HepG2 (cell line): ENCODE measurements at regions not wholly inside any gene's neighbourhood (a gene's known extent, or its start where the extent isn't known, plus 50 kb on each side); places are given as distances from the start of the nearest gene placed in this dataset.

Source experiments
- ATAC-seq: fragments of 200-7000 bp; cut with Tn5 transposase; 3 replicates; pipeline ENCODE4 v1.9.1; 2020; ENCODE audit warnings: mild to moderate bottlenecking, moderate library complexity
- BruUV-seq: library from RNA; stranded (reverse); fragments of 400-500 nt; replicated peaks from 2 replicates; lab custom pipeline; 2021; lab: Mats Ljungman, UMichigan
- CTCF ChIA-PET: fragments of 300-600 bp; formaldehyde crosslinking; extraction: SDS; loops from one replicate; lab custom pipeline; 2021; ENCODE audit warnings: low total read pairs, inconsistent platforms, low intra/inter-chr PET ratio; lab: Yijun Ruan, JAX
- POLR2A ChIA-PET: fragments of 350-600 bp; sonication (Branson Sonifier 250); formaldehyde crosslinking; loops from one replicate; lab custom pipeline; 2020; ENCODE audit warnings: antibody characterized with exemption, inconsistent platforms; lab: Yijun Ruan, JAX
- DNase-seq: peaks from one replicate; pipeline ENCODE4 v3.0.0-alpha.2; 2015; ENCODE audit warnings: low spot score
- FAIRE-seq: peaks from 3 replicates; lab custom pipeline; 2011; peaks lifted over from hg19 to GRCh38; lab: Jason Lieb, UNC
- H2AFZ ChIP-seq: one replicate; pipeline ENCODE4 v1.6.1; 2011; ENCODE audit warnings: low read length, inconsistent platforms
- H3K27ac ChIP-seq: fragments of 300-600 bp; 3 replicates; pipeline ENCODE4 v1.8.0; 2011; ENCODE audit warnings: mixed run types, mild to moderate bottlenecking, mixed read lengths, low read length, inconsistent platforms; ENCODE audit not compliant: insufficient read depth; ENCODE audit errors: extremely low read length
- H3K27me3 ChIP-seq, 2 experiments: fragments of 200-600 bp in 1 of 2; 2 replicates in 1 of 2; 3 replicates in 1 of 2; pipeline versions ENCODE4 v1.6.0 to v1.8.0; 2011; ENCODE audit warnings: low read length in 2 of 2, mild to moderate bottlenecking in 2 of 2, moderate library complexity in 2 of 2, inconsistent platforms in 1 of 2; ENCODE audit not compliant: insufficient read depth in 2 of 2, control insufficient read depth in 1 of 2
- H3K36me3 ChIP-seq, 2 experiments: fragments of 200-600 bp in 1 of 2; replicated peaks in 1 of 2; 2 replicates in 1 of 2; 3 replicates in 1 of 2; pipeline versions ENCODE4 v1.5.1 to v1.8.0; 2011; ENCODE audit warnings: low read length in 2 of 2, inconsistent platforms in 1 of 2; ENCODE audit not compliant: insufficient read depth in 2 of 2, control insufficient read depth in 1 of 2
- H3K4me1 ChIP-seq: 2 replicates; pipeline ENCODE4 v1.5.1; 2012; ENCODE audit warnings: low read length, inconsistent platforms; ENCODE audit not compliant: insufficient read depth
- H3K4me2 ChIP-seq: 2 replicates; pipeline ENCODE4 v1.6.0; 2011; ENCODE audit warnings: low read depth, low read length, inconsistent platforms
- H3K4me3 ChIP-seq, 3 experiments: fragments of 200-600 bp in 1 of 3; sonication (generic), shearing (Covaris generic) in 1 of 3; replicated peaks in 1 of 3; 2 replicates each; pipeline ENCODE4 v1.5.1; 2011 to 2016; ENCODE audit warnings: low read length in 3 of 3, inconsistent platforms in 2 of 3, low read depth in 2 of 3, mild to moderate bottlenecking in 2 of 3, control low read depth in 1 of 3, mixed read lengths in 1 of 3; ENCODE audit not compliant: insufficient read depth in 1 of 3
- H3K79me2 ChIP-seq: one replicate; pipeline ENCODE4 v1.6.1; 2011; ENCODE audit warnings: low read length, inconsistent platforms; ENCODE audit not compliant: insufficient read depth
- H3K9ac ChIP-seq: 2 replicates; pipeline ENCODE4 v1.6.0; 2011; ENCODE audit warnings: mild to moderate bottlenecking, low read depth, low read length, inconsistent platforms; ENCODE audit not compliant: insufficient read depth
- H3K9me3 ChIP-seq: 2 replicates; pipeline ENCODE4 v1.5.1; 2012; ENCODE audit warnings: mild to moderate bottlenecking, low read length
- H4K20me1 ChIP-seq: 2 replicates; pipeline ENCODE4 v1.6.0; 2011; ENCODE audit warnings: inconsistent platforms, mild to moderate bottlenecking, low read length, moderate library complexity; ENCODE audit not compliant: insufficient read depth
- CBX2 ChIP-seq, 2 experiments: fragments of 200-600 bp in 1 of 2; sonication (generic); formaldehyde crosslinking in 1 of 2; IDR thresholded peaks; 2 replicates each; pipeline versions ENCODE4 v1.7.0 to v1.8.1; 2018 to 2022; ENCODE audit warnings: low read depth in 2 of 2, low read length in 1 of 2, mild to moderate bottlenecking in 1 of 2, missing genetic modification reagents in 1 of 2
- EEA1 ChIP-seq: sonication (generic); formaldehyde crosslinking; IDR thresholded peaks from 2 replicates; pipeline ENCODE4 v1.5.1; 2020; ENCODE audit warnings: mild to moderate bottlenecking, missing genetic modification reagents, borderline replicate concordance
- MIXL1 ChIP-seq: IDR thresholded peaks from 2 replicates; pipeline ENCODE4 v1.6.1; 2016
- NR2F6 ChIP-seq, 2 experiments: IDR thresholded peaks; 2 replicates each; pipeline ENCODE4 v1.6.1; 2016; ENCODE audit warnings: antibody characterized with exemption in 1 of 2, mild to moderate bottlenecking in 1 of 2
- ZBTB7A ChIP-seq: sonication (generic); formaldehyde crosslinking; IDR thresholded peaks from 2 replicates; pipeline ENCODE4 v1.8.0; 2022; ENCODE audit warnings: mild to moderate bottlenecking, missing genetic modification reagents
- ZNF33A ChIP-seq: sonication (generic); formaldehyde crosslinking; IDR thresholded peaks from 2 replicates; pipeline ENCODE4 v1.5.1; 2020; ENCODE audit warnings: missing genetic modification reagents, mild to moderate bottlenecking, moderate library complexity, borderline replicate concordance
- ZNF431 ChIP-seq: sonication (generic); formaldehyde crosslinking; IDR thresholded peaks from 2 replicates; pipeline ENCODE4 v1.9.0; 2022; ENCODE audit warnings: missing genetic modification reagents, low read depth, mild to moderate bottlenecking, borderline replicate concordance
- ZZZ3 ChIP-seq: sonication (generic); formaldehyde crosslinking; IDR thresholded peaks from 2 replicates; pipeline ENCODE4 v1.4.0; 2020; ENCODE audit warnings: missing genetic modification reagents, mild to moderate bottlenecking, borderline replicate concordance
- WGBS: methylation state at CpG from one replicate; pipeline ENCODE4 v1.1.6; 2017; ENCODE audit warnings: low lambda C conversion rate; 5-methylcytosine and 5-hydroxymethylcytosine counted together
- in situ Hi-C: cut with HindIII; loops from 2 replicates; pipeline ENCODE4 v1.10.0; 2017; ENCODE audit warnings: low pct_unique_long_range_greater_than_20kb; ENCODE audit not compliant: extremely low pct_ligation_motif_present
- intact Hi-C: fragments of 100-400 bp; cut with micrococcal nuclease; formaldehyde crosslinking; loops from one replicate; pipeline ENCODE4 v1.10.0; 2022; ENCODE audit not compliant: unreplicated experiment
- TF ChIP-seq, protein P1 (sequence below): sonication (generic); formaldehyde crosslinking; IDR thresholded peaks from 2 replicates; pipeline ENCODE4 v1.4.0; 2020; ENCODE audit warnings: missing genetic modification reagents
- TF ChIP-seq, protein P2 (sequence below): IDR thresholded peaks from 2 replicates; pipeline ENCODE4 v1.6.1; 2016; ENCODE audit warnings: low read depth
- TF ChIP-seq, protein P3 (sequence below): sonication (generic); formaldehyde crosslinking; IDR thresholded peaks from 2 replicates; pipeline ENCODE4 v1.5.0; 2020; ENCODE audit warnings: missing genetic modification reagents
- TF ChIP-seq, protein P4 (sequence below): sonication (generic); formaldehyde crosslinking; IDR thresholded peaks from 2 replicates; pipeline ENCODE4 v1.8.0; 2022; ENCODE audit warnings: missing genetic modification reagents, mild to moderate bottlenecking, moderate library complexity, borderline replicate concordance
- TF ChIP-seq, protein P5 (sequence below): sonication (generic); formaldehyde crosslinking; IDR thresholded peaks from 2 replicates; pipeline ENCODE4 v1.9.0; 2021; ENCODE audit warnings: missing genetic modification reagents, mild to moderate bottlenecking, borderline replicate concordance

DNA sequence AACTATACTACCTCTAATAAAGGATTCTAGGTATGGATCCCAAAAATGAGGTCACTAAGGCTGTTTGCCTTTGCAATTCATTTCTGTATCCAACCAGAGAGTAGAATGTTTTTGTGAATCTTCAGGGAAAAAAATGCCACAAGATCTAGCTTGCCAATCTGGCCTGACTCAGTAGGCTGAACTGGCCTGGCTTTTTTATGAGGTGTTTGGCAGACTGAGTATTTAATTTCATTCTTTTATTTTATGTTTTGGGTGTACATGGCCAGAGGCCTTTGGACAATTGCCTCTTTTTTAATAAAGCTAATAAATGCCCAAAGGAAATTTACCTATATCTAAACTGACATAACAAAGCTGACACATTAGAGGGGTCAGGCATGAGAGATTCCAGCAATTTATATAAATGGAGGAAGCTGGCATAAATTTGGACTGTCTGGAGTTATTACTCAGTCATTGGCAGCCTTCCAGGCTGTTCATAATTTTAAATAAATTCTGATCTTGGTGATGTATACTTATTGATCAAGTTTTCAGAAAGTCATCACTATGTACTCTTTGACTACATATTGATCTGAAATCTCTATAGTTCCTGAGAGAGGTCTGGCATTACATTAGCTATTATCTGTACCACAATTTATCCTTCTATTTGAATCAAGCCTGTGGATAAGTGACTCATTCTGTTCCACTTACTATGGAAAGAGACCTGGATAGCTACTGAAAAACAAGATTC, 376.4 kb upstream of the NOCT start (continued):
- TF ChIP-seq, protein P1, sequence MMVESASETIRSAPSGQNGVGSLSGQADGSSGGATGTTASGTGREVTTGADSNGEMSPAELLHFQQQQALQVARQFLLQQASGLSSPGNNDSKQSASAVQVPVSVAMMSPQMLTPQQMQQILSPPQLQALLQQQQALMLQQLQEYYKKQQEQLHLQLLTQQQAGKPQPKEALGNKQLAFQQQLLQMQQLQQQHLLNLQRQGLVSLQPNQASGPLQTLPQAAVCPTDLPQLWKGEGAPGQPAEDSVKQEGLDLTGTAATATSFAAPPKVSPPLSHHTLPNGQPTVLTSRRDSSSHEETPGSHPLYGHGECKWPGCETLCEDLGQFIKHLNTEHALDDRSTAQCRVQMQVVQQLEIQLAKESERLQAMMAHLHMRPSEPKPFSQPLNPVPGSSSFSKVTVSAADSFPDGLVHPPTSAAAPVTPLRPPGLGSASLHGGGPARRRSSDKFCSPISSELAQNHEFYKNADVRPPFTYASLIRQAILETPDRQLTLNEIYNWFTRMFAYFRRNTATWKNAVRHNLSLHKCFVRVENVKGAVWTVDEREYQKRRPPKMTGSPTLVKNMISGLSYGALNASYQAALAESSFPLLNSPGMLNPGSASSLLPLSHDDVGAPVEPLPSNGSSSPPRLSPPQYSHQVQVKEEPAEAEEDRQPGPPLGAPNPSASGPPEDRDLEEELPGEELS (CRISPR knock-in tag) = no peak

DNA sequence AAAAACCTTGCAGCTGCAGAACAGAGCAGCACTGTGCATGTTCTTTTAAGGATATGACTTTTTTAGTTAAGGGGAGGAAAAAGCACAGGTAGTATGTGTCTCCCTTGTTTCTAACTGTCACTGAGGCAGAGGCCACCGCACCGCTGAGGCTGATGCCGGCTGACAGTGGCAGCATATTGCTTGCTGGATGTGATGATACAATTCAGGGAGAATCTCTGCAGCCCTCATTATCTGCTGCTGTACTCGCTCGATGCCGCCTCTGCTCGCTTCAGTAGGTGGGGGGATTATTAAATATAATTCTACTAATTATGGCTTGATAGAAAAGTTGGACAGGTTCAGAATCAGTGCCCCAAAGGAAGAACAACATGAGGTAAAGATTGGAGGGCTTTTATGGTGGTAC, 378.8 kb upstream of the NOCT start:
- WGBS = 30% methylated on average over 7 of the region's 7 CpGs
- no peaks in the 10 kb centered on the region for H3K9me3 ChIP-seq
- H3K36me3 ChIP-seq = no peaks in the 10 kb centered on the region
- no peak for DNase-seq
- H3K4me1 ChIP-seq = no peaks in the 10 kb centered on the region
- no peak overlapping the region for H2AFZ ChIP-seq
- FAIRE-seq = no peak
- H4K20me1 ChIP-seq = no peaks in the 10 kb centered on the region
- intact Hi-C loops (no loop called here), in situ Hi-C loops (no loop called here)
- ChIA-PET POLR2A (no interaction called here), CTCF (no interaction called here)
- peaks cover 0 to 11% of the 10 kb centered on the region in 2 experiments; a peak in 1 of 5 replicates for H3K27me3 ChIP-seq
- no peak overlapping the region for H3K4me2 ChIP-seq
- no peak overlapping the region for H3K27ac ChIP-seq
- ATAC-seq = no peak
- H3K9ac ChIP-seq = no peak overlapping the region
- BruUV-seq = no TSS peak
- H3K4me3 ChIP-seq = no peak overlapping the region
- H3K79me2 ChIP-seq = no peaks in the 10 kb centered on the region
- TF ChIP-seq, protein P2, sequence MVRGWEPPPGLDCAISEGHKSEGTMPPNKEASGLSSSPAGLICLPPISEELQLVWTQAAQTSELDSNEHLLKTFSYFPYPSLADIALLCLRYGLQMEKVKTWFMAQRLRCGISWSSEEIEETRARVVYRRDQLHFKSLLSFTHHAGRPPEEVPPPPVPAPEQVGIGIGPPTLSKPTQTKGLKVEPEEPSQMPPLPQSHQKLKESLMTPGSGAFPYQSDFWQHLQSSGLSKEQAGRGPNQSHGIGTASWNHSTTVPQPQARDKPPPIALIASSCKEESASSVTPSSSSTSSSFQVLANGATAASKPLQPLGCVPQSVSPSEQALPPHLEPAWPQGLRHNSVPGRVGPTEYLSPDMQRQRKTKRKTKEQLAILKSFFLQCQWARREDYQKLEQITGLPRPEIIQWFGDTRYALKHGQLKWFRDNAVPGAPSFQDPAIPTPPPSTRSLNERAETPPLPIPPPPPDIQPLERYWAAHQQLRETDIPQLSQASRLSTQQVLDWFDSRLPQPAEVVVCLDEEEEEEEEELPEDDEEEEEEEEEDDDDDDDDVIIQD (CRISPR knock-in tag) = no peak
- TF ChIP-seq MIXL1 (no peak), CBX2 (IDR thresholded peaks at IDR 0.05; ENCODE audit: low read depth, low read length) (no peak), CBX2 (CRISPR knock-in tag; IDR thresholded peaks at IDR 0.05; ENCODE audit: low read depth) (no peak), EEA1 (CRISPR knock-in tag) (no peak), ZZZ3 (CRISPR knock-in tag) (no peak), ZNF33A (no peak), ZBTB7A (CRISPR knock-in tag) (no peak), ZNF431 (no peak), NR2F6 (IDR thresholded peaks at IDR 0.05) (no peak), NR2F6 (CRISPR knock-in tag; IDR thresholded peaks at IDR 0.05) (no peak)
- TF ChIP-seq, protein P3, sequence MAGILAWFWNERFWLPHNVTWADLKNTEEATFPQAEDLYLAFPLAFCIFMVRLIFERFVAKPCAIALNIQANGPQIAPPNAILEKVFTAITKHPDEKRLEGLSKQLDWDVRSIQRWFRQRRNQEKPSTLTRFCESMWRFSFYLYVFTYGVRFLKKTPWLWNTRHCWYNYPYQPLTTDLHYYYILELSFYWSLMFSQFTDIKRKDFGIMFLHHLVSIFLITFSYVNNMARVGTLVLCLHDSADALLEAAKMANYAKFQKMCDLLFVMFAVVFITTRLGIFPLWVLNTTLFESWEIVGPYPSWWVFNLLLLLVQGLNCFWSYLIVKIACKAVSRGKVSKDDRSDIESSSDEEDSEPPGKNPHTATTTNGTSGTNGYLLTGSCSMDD (CRISPR knock-in tag) = no peak
- TF ChIP-seq, protein P4, sequence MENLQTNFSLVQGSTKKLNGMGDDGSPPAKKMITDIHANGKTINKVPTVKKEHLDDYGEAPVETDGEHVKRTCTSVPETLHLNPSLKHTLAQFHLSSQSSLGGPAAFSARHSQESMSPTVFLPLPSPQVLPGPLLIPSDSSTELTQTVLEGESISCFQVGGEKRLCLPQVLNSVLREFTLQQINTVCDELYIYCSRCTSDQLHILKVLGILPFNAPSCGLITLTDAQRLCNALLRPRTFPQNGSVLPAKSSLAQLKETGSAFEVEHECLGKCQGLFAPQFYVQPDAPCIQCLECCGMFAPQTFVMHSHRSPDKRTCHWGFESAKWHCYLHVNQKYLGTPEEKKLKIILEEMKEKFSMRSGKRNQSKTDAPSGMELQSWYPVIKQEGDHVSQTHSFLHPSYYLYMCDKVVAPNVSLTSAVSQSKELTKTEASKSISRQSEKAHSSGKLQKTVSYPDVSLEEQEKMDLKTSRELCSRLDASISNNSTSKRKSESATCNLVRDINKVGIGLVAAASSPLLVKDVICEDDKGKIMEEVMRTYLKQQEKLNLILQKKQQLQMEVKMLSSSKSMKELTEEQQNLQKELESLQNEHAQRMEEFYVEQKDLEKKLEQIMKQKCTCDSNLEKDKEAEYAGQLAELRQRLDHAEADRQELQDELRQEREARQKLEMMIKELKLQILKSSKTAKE (CRISPR knock-in tag) = no peak
- TF ChIP-seq, protein P5, sequence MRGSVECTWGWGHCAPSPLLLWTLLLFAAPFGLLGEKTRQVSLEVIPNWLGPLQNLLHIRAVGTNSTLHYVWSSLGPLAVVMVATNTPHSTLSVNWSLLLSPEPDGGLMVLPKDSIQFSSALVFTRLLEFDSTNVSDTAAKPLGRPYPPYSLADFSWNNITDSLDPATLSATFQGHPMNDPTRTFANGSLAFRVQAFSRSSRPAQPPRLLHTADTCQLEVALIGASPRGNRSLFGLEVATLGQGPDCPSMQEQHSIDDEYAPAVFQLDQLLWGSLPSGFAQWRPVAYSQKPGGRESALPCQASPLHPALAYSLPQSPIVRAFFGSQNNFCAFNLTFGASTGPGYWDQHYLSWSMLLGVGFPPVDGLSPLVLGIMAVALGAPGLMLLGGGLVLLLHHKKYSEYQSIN (CRISPR knock-in tag) = no peak
